Right lobe of liver (tissue), 6 donors: ENCODE measurements at regions not wholly inside any gene's neighbourhood (a gene's known extent, or its start where the extent isn't known, plus 50 kb on each side); places are given as distances from the start of the nearest gene placed in this dataset.
"Not testable (repeated sequence)": the region's sequence is repeated elsewhere in the genome, so short reads cannot be mapped to it uniquely, and the experiment has no call there.

Source experiments
- ATAC-seq, 4 donors: fragments of 200-7000 bp; cut with Tn5 transposase; one replicate each; pipeline ENCODE4 v1.9.1; 2020; ENCODE audit warnings: mild to moderate bottlenecking in 4 of 4, moderate library complexity in 4 of 4
- DNase-seq, 3 donors: peaks; one replicate each; pipeline ENCODE4 v3.0.0-alpha.2; 2020
- H3K27ac ChIP-seq, 3 donors: fragments of 200-600 bp; one replicate each; pipeline ENCODE4 v1.8.0; 2022
- H3K27me3 ChIP-seq, 2 donors: fragments of 200-600 bp; one replicate each; pipeline ENCODE4 v1.8.0; 2022
- H3K36me3 ChIP-seq, 4 donors: fragments of 200-600 bp; sonication (generic) in 1 of 4; one replicate each; pipeline versions ENCODE4 v1.5.1 to v1.8.0; 2017 to 2022; ENCODE audit warnings: control low read depth in 1 of 4
- H3K4me1 ChIP-seq, 4 donors: fragments of 200-600 bp; sonication (generic) in 1 of 4; one replicate each; pipeline versions ENCODE4 v1.5.1 to v1.8.0; 2017 to 2022; ENCODE audit warnings: control low read depth in 1 of 4
- H3K4me3 ChIP-seq, 3 donors: fragments of 200-600 bp; one replicate each; pipeline ENCODE4 v1.8.0; 2022
- H3K9me3 ChIP-seq, 4 donors: fragments of 200-600 bp; sonication (generic) in 1 of 4; one replicate each; pipeline versions ENCODE4 v1.5.1 to v1.8.0; 2017 to 2022; ENCODE audit warnings: control low read depth in 1 of 4
- CTCF ChIP-seq, 4 donors: fragments of 200-600 bp in 3 of 4; fragments of 450-650 bp in 1 of 4; IDR thresholded peaks; one replicate each; pipeline versions ENCODE4 v1.5.1 to v1.8.0; 2016 to 2022; ENCODE audit warnings: antibody characterized with exemption in 4 of 4, mild to moderate bottlenecking in 2 of 4
- POLR2A ChIP-seq: fragments of 450-650 bp; IDR thresholded peaks from one replicate; pipeline ENCODE4 v1.6.1; 2017; ENCODE audit warnings: antibody characterized with exemption, mild to moderate bottlenecking
- WGBS: methylation state at CpG from one replicate; pipeline ENCODE4 v1.1.6; 2018; ENCODE audit warnings: low coverage, low lambda C conversion rate; ENCODE audit not compliant: insufficient coverage; ENCODE audit errors: missing lambda C conversion rate; 5-methylcytosine and 5-hydroxymethylcytosine counted together
- intact Hi-C, 2 donors: fragments of 100-400 bp; cut with DNase I; formaldehyde crosslinking; loops; one replicate each; pipeline versions ENCODE4 v1.11.2 to v1.14.1; 2022
- donor health status: DM: no; HTN: yes; CAD: no.
- donor health status: DM: no; HTN: no; CAD: no.
- donor health status: DM: no; HTN: no; CAD: no.
- donor health status: DM: no; HTN: yes; CAD: no.
- donor health status: DM: no; HTN: yes; CAD: no.

- intact Hi-C loops = no loop called here
- Histone ChIP-seq H3K9me3 (no peaks in the 10 kb centered on the region), H3K36me3 (no peaks in the 10 kb centered on the region), H3K27me3 (no peaks in the 10 kb centered on the region), H3K4me3 (no peak overlapping the region), H3K4me1 (no peaks in the 10 kb centered on the region), H3K27ac (no peak overlapping the region)
- WGBS = 17% methylated on average over 1 of the region's 1 CpG
- DNase-seq (no peak), ATAC-seq (peak in 3 of 4 donors; percentile 40 to 83 (median 59))
- TF ChIP-seq POLR2A = no peak
- TF ChIP-seq CTCF (IDR thresholded peaks at IDR 0.05) = no peak
Observed at GRCh38 chr5:58294598-58295305, 165.1 kb downstream of the PLK2 start.

GRCh38 chr5:58288275-58288674, 171.6 kb downstream of the PLK2 start:
- DNase-seq, H3K4me3 ChIP-seq, intact Hi-C loops, H3K36me3 ChIP-seq, H3K4me1 ChIP-seq, H3K27ac ChIP-seq, H3K27me3 ChIP-seq, ATAC-seq, H3K9me3 ChIP-seq: not testable (repeated sequence)
- 70% methylated on average over 2 of the region's 10 CpGs for WGBS

GRCh38 chr5:58286741-58287140, 173.1 kb downstream of the PLK2 start:
- ATAC-seq (no peak), DNase-seq (no peak)
- H3K4me1 ChIP-seq = no peaks in the 10 kb centered on the region
- 40% methylated on average over 1 of the region's 1 CpG for WGBS
- no peak overlapping the region for H3K4me3 ChIP-seq
- no peak overlapping the region for H3K27ac ChIP-seq
- H3K27me3 ChIP-seq = no peaks in the 10 kb centered on the region
- no peaks in the 10 kb centered on the region for H3K9me3 ChIP-seq
- intact Hi-C loops = no loop called here
- no peak for TF ChIP-seq CTCF (IDR thresholded peaks at IDR 0.05)
- TF ChIP-seq POLR2A = no peak
- no peaks in the 10 kb centered on the region for H3K36me3 ChIP-seq

- intact Hi-C loops = no loop called here
- Histone ChIP-seq H3K4me3 (no peak overlapping the region), H3K9me3 (no peaks in the 10 kb centered on the region), H3K27me3 (no peaks in the 10 kb centered on the region), H3K27ac (no peak overlapping the region), H3K4me1 (no peaks in the 10 kb centered on the region), H3K36me3 (no peaks in the 10 kb centered on the region)
- TF ChIP-seq POLR2A (no peak), CTCF (IDR thresholded peaks at IDR 0.05) (no peak)
- DNase-seq (no peak), ATAC-seq (no peak)
- WGBS = 88% methylated on average over 2 of the region's 2 CpGs
Observed at GRCh38 chr5:58285900-58286299, 174.0 kb downstream of the PLK2 start.

GRCh38 chr5:58284886-58285285, 175.0 kb downstream of the PLK2 start:
- intact Hi-C loops = no loop called here
- WGBS = 64% methylated on average over 2 of the region's 2 CpGs
- H3K36me3 ChIP-seq = no peaks in the 10 kb centered on the region
- no peak overlapping the region for H3K27ac ChIP-seq
- TF ChIP-seq CTCF (IDR thresholded peaks at IDR 0.05) = no peak
- no peak for TF ChIP-seq POLR2A
- H3K9me3 ChIP-seq = no peaks in the 10 kb centered on the region
- no peaks in the 10 kb centered on the region for H3K4me1 ChIP-seq
- H3K27me3 ChIP-seq = no peaks in the 10 kb centered on the region
- no peak for DNase-seq
- no peak overlapping the region for H3K4me3 ChIP-seq
- no peak for ATAC-seq
